Keratinocyte (primary cell): ENCODE measurements at regions not wholly inside any gene's neighbourhood (a gene's known extent, or its start where the extent isn't known, plus 50 kb on each side); places are given as distances from the start of the nearest gene placed in this dataset.

Experiments
- DNase-seq: peaks from one replicate; pipeline ENCODE4 v3.0.0-alpha.2; 2011; ENCODE audit warnings: low read depth, missing footprints, low spot score
- FAIRE-seq: peaks from 2 replicates; lab custom pipeline; 2011; peaks lifted over from hg19 to GRCh38; lab: Jason Lieb, UNC
- H2AFZ ChIP-seq: 2 replicates; pipeline ENCODE4 v1.6.0; 2012; ENCODE audit warnings: low read length, control low read depth, inconsistent platforms; ENCODE audit not compliant: control insufficient read depth
- H3K27ac ChIP-seq: 2 replicates; pipeline ENCODE4 v1.5.1; 2011; ENCODE audit warnings: low read length; ENCODE audit not compliant: control insufficient read depth, insufficient read depth
- H3K27me3 ChIP-seq: 3 replicates; pipeline ENCODE4 v1.6.0; 2011; ENCODE audit warnings: low read length; ENCODE audit not compliant: control insufficient read depth, insufficient read depth; ENCODE audit errors: extremely low read depth
- H3K36me3 ChIP-seq, 2 experiments: 2 replicates in 1 of 2; 3 replicates in 1 of 2; pipeline ENCODE4 v1.5.1; 2011; ENCODE audit warnings: low read length in 2 of 2, mild to moderate bottlenecking in 1 of 2; ENCODE audit not compliant: control insufficient read depth in 2 of 2, insufficient read depth in 2 of 2; ENCODE audit errors: extremely low read depth in 1 of 2
- H3K4me1 ChIP-seq: 3 replicates; pipeline ENCODE4 v1.5.1; 2011; ENCODE audit warnings: low read length; ENCODE audit not compliant: control insufficient read depth, insufficient read depth; ENCODE audit errors: extremely low read depth
- H3K4me2 ChIP-seq: 3 replicates; pipeline ENCODE4 v1.6.0; 2011; ENCODE audit warnings: low read depth, low read length; ENCODE audit not compliant: control insufficient read depth, insufficient read depth; ENCODE audit errors: extremely low read depth
- H3K4me3 ChIP-seq, 3 experiments: fragments of 200-600 bp in 1 of 3; sonication (generic) in 1 of 3; 2 replicates in 2 of 3; 3 replicates in 1 of 3; pipeline ENCODE4 v1.5.1; 2011 to 2016; ENCODE audit warnings: low read length in 3 of 3, mild to moderate bottlenecking in 3 of 3, control low read depth in 2 of 3, inconsistent platforms in 1 of 3, low read depth in 1 of 3, mixed read lengths in 1 of 3, mixed run types in 1 of 3, moderate library complexity in 1 of 3; ENCODE audit not compliant: control insufficient read depth in 2 of 3, insufficient read depth in 2 of 3; ENCODE audit errors: extremely low read depth in 1 of 3
- H3K79me2 ChIP-seq: 2 replicates; pipeline ENCODE4 v1.6.0; 2012; ENCODE audit warnings: low read length; ENCODE audit not compliant: control insufficient read depth, insufficient read depth
- H3K9ac ChIP-seq: 3 replicates; pipeline ENCODE4 v1.6.0; 2011; ENCODE audit warnings: low read length; ENCODE audit not compliant: control insufficient read depth, insufficient read depth; ENCODE audit errors: extremely low read depth
- H3K9me1 ChIP-seq: 3 replicates; pipeline ENCODE4 v1.6.0; 2011; ENCODE audit warnings: low read length; ENCODE audit not compliant: control insufficient read depth, insufficient read depth; ENCODE audit errors: extremely low read depth
- H3K9me3 ChIP-seq: 2 replicates; pipeline ENCODE4 v1.5.1; 2012; ENCODE audit warnings: low read depth, low read length; ENCODE audit not compliant: control insufficient read depth
- H4K20me1 ChIP-seq: 3 replicates; pipeline ENCODE4 v1.6.0; 2011; ENCODE audit warnings: low read length; ENCODE audit not compliant: control insufficient read depth, insufficient read depth; ENCODE audit errors: extremely low read depth
- CTCF ChIP-seq, 3 experiments: IDR thresholded peaks in 1 of 3; conservative IDR thresholded peaks in 1 of 3; optimal IDR thresholded peaks in 1 of 3; 2 replicates in 2 of 3; 3 replicates in 1 of 3; pipeline versions ENCODE3 to v1.5.1; 2011; ENCODE audit warnings: low read length in 3 of 3, mild to moderate bottlenecking in 3 of 3, moderate library complexity in 2 of 3, control low read depth in 1 of 3, inconsistent platforms in 1 of 3; ENCODE audit not compliant: insufficient read depth in 2 of 3; ENCODE audit errors: extremely low read depth in 1 of 3
- EZH2 ChIP-seq: IDR thresholded peaks from one replicate; pipeline ENCODE4 v1.6.1; 2012; ENCODE audit warnings: inconsistent platforms, mild to moderate bottlenecking, low read length, moderate library complexity
- dilution Hi-C: fragments of 300-500 bp; cut with MboI; formaldehyde crosslinking; loops from one replicate; pipeline ENCODE4 v1.7.0; 2020; ENCODE audit warnings: low sequenced_read_pairs; ENCODE audit not compliant: extremely low pct_ligation_motif_present

DNA sequence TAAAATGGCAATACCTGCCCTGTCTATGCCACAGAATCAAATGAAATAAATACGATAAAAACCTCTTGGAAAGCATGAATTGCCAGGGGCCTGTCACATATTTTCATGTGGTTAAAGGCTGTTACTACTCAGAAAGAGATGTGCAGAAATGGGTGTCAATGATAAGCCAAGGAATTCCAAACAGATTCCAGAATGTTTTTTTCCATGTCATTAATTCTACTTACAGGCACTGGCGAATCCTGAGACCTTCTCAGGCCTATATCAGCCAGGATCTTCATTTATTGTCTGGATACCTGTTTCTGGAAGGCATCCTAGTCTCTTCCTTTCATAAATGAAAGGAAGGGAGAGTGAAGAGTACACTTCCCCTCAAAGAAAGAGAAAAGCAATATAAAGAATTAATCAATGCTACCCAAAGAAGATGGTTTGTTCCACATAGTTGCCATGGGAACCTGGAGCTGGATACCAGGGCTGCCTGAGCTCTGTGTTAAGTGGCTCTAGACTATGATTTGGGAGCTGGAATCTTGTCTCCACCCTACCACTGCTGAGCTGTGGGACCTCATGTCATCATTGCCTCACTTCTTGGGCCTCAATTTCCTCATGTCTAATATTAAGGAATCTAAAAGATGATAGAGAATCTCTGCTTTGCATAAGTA, 335.1 kb upstream of the SKOR2 start:
- Histone ChIP-seq H3K9me1 (no peaks in the 10 kb centered on the region), H3K79me2 (no peaks in the 10 kb centered on the region), H3K27ac (no peak overlapping the region), H3K4me2 (no peak overlapping the region), H3K27me3 (no peaks in the 10 kb centered on the region), H3K9ac (no peak overlapping the region), H3K4me1 (no peaks in the 10 kb centered on the region), H4K20me1 (no peaks in the 10 kb centered on the region), H3K9me3 (no peaks in the 10 kb centered on the region), H3K36me3 (no peaks in the 10 kb centered on the region), H3K4me3 (no peak overlapping the region), H2AFZ (no peak overlapping the region)
- TF ChIP-seq CTCF (optimal IDR thresholded peaks at IDR 0.05 in 1 of 3, IDR thresholded peaks at IDR 0.05 in 1 of 3, conservative IDR thresholded peaks at IDR 0.05 in 1 of 3; ENCODE audit: extremely low read depth in 1 of 3, insufficient read depth in 2 of 3, low read length in 3 of 3) (no peak), EZH2 (no peak)
- DNase-seq: no peak
- no peak for FAIRE-seq
- dilution Hi-C loops: no loop called here

- no peak for TF ChIP-seq CTCF (optimal IDR thresholded peaks at IDR 0.05 in 1 of 3, IDR thresholded peaks at IDR 0.05 in 1 of 3, conservative IDR thresholded peaks at IDR 0.05 in 1 of 3; ENCODE audit: extremely low read depth in 1 of 3, insufficient read depth in 2 of 3, low read length in 3 of 3)
- no peak for TF ChIP-seq EZH2
- Histone ChIP-seq H3K4me2 (no peak overlapping the region), H3K4me3 (no peak overlapping the region), H3K27me3 (no peaks in the 10 kb centered on the region), H3K79me2 (no peaks in the 10 kb centered on the region), H4K20me1 (no peaks in the 10 kb centered on the region), H3K9me1 (no peaks in the 10 kb centered on the region), H3K9ac (no peak overlapping the region), H3K36me3 (no peaks in the 10 kb centered on the region), H2AFZ (no peak overlapping the region), H3K4me1 (no peaks in the 10 kb centered on the region), H3K27ac (no peak overlapping the region), H3K9me3 (no peaks in the 10 kb centered on the region)
- FAIRE-seq: no peak
- DNase-seq: no peak
- dilution Hi-C loops: no loop called here
Measured at GRCh38 chr18:47585914-47586313, 334.5 kb upstream of the SKOR2 start.
